ENCODE measurements at regions not wholly inside any gene's neighbourhood (a gene's known extent, or its start where the extent isn't known, plus 50 kb on each side); places are given as distances from the start of the nearest gene placed in this dataset.

DNA sequence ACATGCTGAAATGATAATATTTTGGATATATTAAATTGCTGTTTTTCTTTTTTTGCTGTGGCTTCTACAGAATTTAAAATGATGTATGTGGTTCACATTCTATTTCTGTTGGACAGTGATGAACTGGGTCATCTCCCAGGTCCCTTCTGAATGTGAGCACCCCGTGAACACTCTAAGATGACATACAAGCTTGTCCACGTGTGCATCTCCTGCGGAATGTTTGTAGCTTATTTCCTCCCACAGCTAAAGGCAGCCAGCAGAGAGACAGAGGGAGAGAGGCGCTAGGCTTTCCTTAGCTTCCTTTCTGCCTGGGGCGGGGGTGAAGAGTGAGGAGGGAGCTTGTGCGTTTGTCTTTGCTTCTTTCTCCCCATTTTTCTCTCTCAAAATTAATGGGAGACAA lies 219.1 kb downstream of the EMX2 start:
- TF ChIP-seq RAD21 (IDR thresholded peaks at IDR 0.05; ENCODE audit: insufficient read depth, low read depth, low read length) (no peak), SMAD1 (IDR thresholded peaks at IDR 0.05; ENCODE audit: low read depth, partially characterized antibody) (no peak), CBX3 (IDR thresholded peaks at IDR 0.05; ENCODE audit: borderline replicate concordance, low read depth) (no peak), ZNF274 (IDR thresholded peaks at IDR 0.05; ENCODE audit: insufficient read depth, insufficient read length) (no peak), RFX5 (IDR thresholded peaks at IDR 0.05; ENCODE audit: low read depth, low read length) (no peak)
- TF ChIP-seq, protein P1, sequence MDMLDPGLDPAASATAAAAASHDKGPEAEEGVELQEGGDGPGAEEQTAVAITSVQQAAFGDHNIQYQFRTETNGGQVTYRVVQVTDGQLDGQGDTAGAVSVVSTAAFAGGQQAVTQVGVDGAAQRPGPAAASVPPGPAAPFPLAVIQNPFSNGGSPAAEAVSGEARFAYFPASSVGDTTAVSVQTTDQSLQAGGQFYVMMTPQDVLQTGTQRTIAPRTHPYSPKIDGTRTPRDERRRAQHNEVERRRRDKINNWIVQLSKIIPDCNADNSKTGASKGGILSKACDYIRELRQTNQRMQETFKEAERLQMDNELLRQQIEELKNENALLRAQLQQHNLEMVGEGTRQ (IDR thresholded peaks at IDR 0.05; ENCODE audit: borderline replicate concordance, low read depth, low read length), result no peak
- TF ChIP-seq, protein P2, sequence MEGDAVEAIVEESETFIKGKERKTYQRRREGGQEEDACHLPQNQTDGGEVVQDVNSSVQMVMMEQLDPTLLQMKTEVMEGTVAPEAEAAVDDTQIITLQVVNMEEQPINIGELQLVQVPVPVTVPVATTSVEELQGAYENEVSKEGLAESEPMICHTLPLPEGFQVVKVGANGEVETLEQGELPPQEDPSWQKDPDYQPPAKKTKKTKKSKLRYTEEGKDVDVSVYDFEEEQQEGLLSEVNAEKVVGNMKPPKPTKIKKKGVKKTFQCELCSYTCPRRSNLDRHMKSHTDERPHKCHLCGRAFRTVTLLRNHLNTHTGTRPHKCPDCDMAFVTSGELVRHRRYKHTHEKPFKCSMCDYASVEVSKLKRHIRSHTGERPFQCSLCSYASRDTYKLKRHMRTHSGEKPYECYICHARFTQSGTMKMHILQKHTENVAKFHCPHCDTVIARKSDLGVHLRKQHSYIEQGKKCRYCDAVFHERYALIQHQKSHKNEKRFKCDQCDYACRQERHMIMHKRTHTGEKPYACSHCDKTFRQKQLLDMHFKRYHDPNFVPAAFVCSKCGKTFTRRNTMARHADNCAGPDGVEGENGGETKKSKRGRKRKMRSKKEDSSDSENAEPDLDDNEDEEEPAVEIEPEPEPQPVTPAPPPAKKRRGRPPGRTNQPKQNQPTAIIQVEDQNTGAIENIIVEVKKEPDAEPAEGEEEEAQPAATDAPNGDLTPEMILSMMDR (IDR thresholded peaks at IDR 0.05 in 2 of 3, conservative IDR thresholded peaks at IDR 0.05 in 1 of 3; ENCODE audit: control insufficient read depth in 2 of 3, extremely low read depth in 1 of 3, insufficient read depth in 1 of 3, low read depth in 3 of 3, low read length in 3 of 3), result no peak

Measured in GM12878 (cell line).